Muscle layer of colon (tissue), 2 donors: ENCODE measurements at regions not wholly inside any gene's neighbourhood (a gene's known extent, or its start where the extent isn't known, plus 50 kb on each side); places are given as distances from the start of the nearest gene placed in this dataset.
"Not testable (repeated sequence)": the region's sequence is repeated elsewhere in the genome, so short reads cannot be mapped to it uniquely, and the experiment has no call there.

Experiments
- H3K27ac ChIP-seq: one replicate; pipeline ENCODE4 v1.7.0; 2013; ENCODE audit warnings: low read depth, mild to moderate bottlenecking, low read length, moderate library complexity
- H3K27me3 ChIP-seq, 2 donors: one replicate each; pipeline ENCODE4 v1.7.0; 2013; ENCODE audit warnings: low read length in 2 of 2, mild to moderate bottlenecking in 2 of 2; ENCODE audit not compliant: insufficient read depth in 2 of 2, control insufficient read depth in 1 of 2
- H3K36me3 ChIP-seq: one replicate; pipeline ENCODE4 v1.7.0; 2013; ENCODE audit warnings: mild to moderate bottlenecking, low read length; ENCODE audit not compliant: insufficient read depth
- H3K4me1 ChIP-seq: one replicate; pipeline ENCODE4 v1.7.0; 2013; ENCODE audit warnings: mild to moderate bottlenecking, low read length; ENCODE audit not compliant: insufficient read depth
- H3K4me3 ChIP-seq, 2 donors: one replicate each; pipeline ENCODE4 v1.7.0; 2013; ENCODE audit warnings: low read length in 2 of 2, low read depth in 1 of 2, mild to moderate bottlenecking in 1 of 2, moderate library complexity in 1 of 2
- H3K9ac ChIP-seq: one replicate; pipeline ENCODE4 v1.7.0; 2013; ENCODE audit warnings: low read length
- H3K9me3 ChIP-seq: one replicate; pipeline ENCODE4 v1.7.0; 2013; ENCODE audit warnings: mild to moderate bottlenecking, low read length
- donor health status: abdominal sarcoma.
- donor health status: Adenocarcinoma of cecum.

DNA sequence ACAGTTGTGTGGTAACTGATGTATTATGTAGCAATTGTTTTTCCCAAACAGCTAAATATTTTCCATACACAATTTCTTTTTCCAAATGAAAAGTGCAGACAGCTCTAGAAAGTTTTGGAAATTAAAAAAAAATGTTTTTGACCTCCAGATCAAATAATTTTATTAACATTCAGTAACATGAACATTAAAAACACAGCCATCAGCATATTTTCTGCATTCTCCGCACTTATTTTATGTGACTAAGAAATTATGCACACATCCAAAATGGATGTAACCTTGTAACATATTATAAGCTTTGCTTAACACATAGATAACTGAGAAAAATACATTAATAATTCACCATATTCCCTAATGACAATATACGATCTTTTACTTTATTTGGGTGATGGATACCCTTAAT is 224.6 kb downstream of the VGLL3 start:
- no peaks in the 10 kb centered on the region for H3K9me3 ChIP-seq
- H3K27ac ChIP-seq, result no peak overlapping the region
- H3K27me3 ChIP-seq, result no peaks in the 10 kb centered on the region
- H3K36me3 ChIP-seq, result no peaks in the 10 kb centered on the region
- H3K4me3 ChIP-seq, result no peak overlapping the region
- no peaks in the 10 kb centered on the region for H3K4me1 ChIP-seq
- no peak overlapping the region for H3K9ac ChIP-seq

DNA sequence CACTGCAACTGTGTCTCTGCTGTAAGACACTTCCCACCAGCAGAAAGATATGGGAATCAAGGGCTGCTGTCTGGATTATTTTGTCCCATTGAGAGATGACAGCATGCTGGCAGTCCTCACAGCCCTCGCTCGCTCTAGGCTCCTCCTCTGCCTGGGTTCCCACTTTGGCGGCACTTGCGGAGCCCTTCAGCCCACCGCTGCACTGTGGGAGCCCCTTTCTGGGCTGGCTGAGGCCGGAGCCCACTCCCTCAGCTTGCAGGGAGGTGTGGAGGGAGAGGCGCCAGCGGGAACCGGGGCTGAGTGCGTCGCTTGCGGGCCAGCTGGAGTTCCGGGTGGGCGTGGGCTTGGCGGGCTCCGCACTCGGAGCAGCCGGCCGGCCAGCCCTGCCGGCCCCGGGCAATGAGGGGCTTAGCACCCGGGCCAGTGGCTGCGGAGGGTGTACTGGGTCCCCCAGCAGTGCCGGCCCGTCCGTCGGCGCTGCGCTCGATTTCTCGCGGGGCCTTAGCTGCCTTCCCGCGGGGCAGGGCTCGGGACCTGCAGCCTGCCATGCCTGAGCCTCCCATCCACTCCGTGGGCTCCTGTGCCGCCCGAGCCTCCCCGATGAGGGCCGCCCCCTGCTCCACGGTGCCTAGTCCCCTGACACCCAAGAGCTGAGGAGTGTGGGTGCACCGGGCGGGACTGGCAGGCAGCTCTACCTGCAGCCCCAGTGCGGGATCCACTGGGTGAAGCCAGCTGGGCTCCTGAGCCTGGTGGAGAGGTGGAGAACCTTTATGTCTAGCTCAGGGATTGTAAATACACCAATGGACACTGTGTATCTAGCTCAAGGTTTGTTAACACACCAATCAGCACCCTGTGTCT is 233.4 kb downstream of the VGLL3 start:
- H3K36me3 ChIP-seq, H3K9me3 ChIP-seq, H3K4me1 ChIP-seq, H3K27ac ChIP-seq, H3K27me3 ChIP-seq, H3K9ac ChIP-seq, H3K4me3 ChIP-seq: not testable (repeated sequence)

DNA sequence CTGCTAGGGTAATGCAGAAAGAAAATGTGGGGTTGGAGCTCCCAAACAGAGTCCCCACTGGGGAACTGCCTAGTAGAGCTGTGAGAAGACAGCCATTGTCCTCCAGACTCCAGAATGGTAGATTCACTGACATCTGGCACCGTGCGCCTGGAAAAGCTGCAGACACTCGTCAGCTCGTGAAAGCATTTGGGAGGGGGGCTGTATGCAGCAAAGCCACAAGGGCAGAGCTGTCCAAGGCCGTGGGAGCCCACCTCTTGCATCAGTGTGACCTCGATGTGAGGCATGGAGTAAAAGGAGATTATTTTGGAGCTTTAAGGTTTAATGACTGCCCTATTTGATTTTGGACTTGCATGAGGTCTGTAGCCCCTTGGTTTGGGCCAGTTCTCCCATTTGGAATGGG is 242.9 kb downstream of the VGLL3 start:
- Histone ChIP-seq H3K36me3 (no peaks in the 10 kb centered on the region), H3K27me3 (no peaks in the 10 kb centered on the region), H3K9me3 (no peaks in the 10 kb centered on the region), H3K4me3 (no peak overlapping the region), H3K27ac (no peak overlapping the region), H3K4me1 (no peaks in the 10 kb centered on the region), H3K9ac (no peak overlapping the region)

GRCh38 chr3:86744051-86744450 is 246.9 kb downstream of the VGLL3 start:
- Histone ChIP-seq H3K4me1 (no peaks in the 10 kb centered on the region), H3K27ac (no peak overlapping the region), H3K36me3 (no peaks in the 10 kb centered on the region), H3K9me3 (no peaks in the 10 kb centered on the region), H3K9ac (no peak overlapping the region), H3K4me3 (no peak overlapping the region), H3K27me3 (no peaks in the 10 kb centered on the region)

- Histone ChIP-seq H3K4me3 (no peak overlapping the region), H3K36me3 (no peaks in the 10 kb centered on the region), H3K27me3 (no peaks in the 10 kb centered on the region), H3K27ac (no peak overlapping the region), H3K9ac (no peak overlapping the region), H3K4me1 (no peaks in the 10 kb centered on the region), H3K9me3 (no peaks in the 10 kb centered on the region)
These were observed 247.7 kb downstream of the VGLL3 start for GRCh38 chr3:86743233-86743632.

DNA sequence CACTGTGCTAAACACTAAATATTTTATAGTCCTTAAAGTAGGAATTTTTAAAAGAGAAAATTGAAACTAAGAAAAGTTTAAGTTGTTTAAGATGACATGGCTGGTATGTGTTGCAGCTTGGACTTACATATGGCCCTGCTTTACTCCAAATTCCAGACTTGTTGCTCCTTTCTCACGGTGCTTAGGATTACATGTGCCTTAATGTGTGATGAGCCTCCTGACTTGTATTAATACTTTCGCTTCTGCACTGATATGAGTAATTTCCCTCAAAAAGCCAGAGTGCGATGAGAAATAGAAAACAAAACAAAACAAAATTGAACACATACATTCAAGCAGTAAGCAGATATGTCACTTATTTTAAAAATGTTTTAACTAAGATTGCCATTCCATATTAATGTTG is 250.2 kb downstream of the VGLL3 start:
- Histone ChIP-seq H3K27ac (no peak overlapping the region), H3K4me3 (no peak overlapping the region), H3K27me3 (no peaks in the 10 kb centered on the region), H3K4me1 (no peaks in the 10 kb centered on the region), H3K36me3 (no peaks in the 10 kb centered on the region), H3K9ac (no peak overlapping the region), H3K9me3 (no peaks in the 10 kb centered on the region)

- no peak overlapping the region for H3K4me3 ChIP-seq
- H3K27ac ChIP-seq, result no peak overlapping the region
- no peak overlapping the region for H3K9ac ChIP-seq
- H3K9me3 ChIP-seq, result no peaks in the 10 kb centered on the region
- no peaks in the 10 kb centered on the region for H3K36me3 ChIP-seq
- no peaks in the 10 kb centered on the region for H3K4me1 ChIP-seq
- no peaks in the 10 kb centered on the region for H3K27me3 ChIP-seq
These were observed 251.7 kb downstream of the VGLL3 start for GRCh38 chr3:86739244-86739643.

DNA sequence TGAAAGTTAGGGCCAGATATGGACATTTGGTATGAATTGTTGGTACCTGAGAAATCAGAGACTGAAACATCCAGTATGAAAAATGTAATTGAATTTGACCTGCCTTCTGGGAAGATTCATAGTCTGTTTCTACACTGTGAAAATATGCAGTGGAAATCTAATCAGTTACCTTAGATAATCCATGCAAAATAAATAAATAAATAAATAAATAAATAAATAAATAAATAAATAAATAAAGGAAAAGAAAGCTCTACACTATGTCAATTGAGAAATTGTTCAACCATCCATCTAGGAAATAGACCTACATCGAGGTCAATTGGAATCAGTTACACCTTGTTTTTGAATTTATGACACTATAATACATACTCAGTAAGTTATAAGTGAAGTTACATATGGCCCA is 252.3 kb downstream of the VGLL3 start:
- Histone ChIP-seq H3K27ac (no peak overlapping the region), H3K4me3 (no peak overlapping the region), H3K9ac (no peak overlapping the region), H3K4me1 (no peaks in the 10 kb centered on the region), H3K9me3 (no peaks in the 10 kb centered on the region), H3K36me3 (no peaks in the 10 kb centered on the region), H3K27me3 (no peaks in the 10 kb centered on the region)

DNA sequence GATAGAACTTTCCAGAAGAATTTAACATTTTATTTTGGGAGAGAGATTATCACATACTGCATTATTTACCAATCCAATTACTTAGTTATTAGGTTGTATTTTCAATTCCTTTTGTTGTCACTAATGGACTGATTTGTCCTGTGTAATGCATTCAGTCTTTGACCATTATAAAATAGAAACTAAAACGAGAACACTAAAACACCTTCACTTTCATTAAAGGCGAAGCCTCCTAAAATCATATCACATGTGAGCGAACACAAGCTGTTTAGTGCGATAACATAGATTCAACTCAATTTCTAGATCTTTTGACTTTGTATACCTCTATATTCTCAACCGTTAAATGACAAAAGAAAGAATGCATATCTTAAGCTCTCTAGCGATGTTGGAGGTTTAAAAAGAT is 253.4 kb downstream of the VGLL3 start:
- no peak overlapping the region for H3K9ac ChIP-seq
- H3K27ac ChIP-seq, result no peak overlapping the region
- no peaks in the 10 kb centered on the region for H3K36me3 ChIP-seq
- no peaks in the 10 kb centered on the region for H3K27me3 ChIP-seq
- H3K4me1 ChIP-seq, result no peaks in the 10 kb centered on the region
- no peaks in the 10 kb centered on the region for H3K9me3 ChIP-seq
- H3K4me3 ChIP-seq, result no peak overlapping the region

- H3K9ac ChIP-seq, result no peak overlapping the region
- H3K9me3 ChIP-seq, result no peaks in the 10 kb centered on the region
- H3K4me3 ChIP-seq, result no peak overlapping the region
- no peaks in the 10 kb centered on the region for H3K4me1 ChIP-seq
- no peak overlapping the region for H3K27ac ChIP-seq
- H3K27me3 ChIP-seq, result no peaks in the 10 kb centered on the region
- H3K36me3 ChIP-seq, result no peaks in the 10 kb centered on the region
These were observed 257.7 kb downstream of the VGLL3 start for GRCh38 chr3:86733257-86733656.

- Histone ChIP-seq H3K9ac (no peak overlapping the region), H3K36me3 (no peaks in the 10 kb centered on the region), H3K27ac (no peak overlapping the region), H3K9me3 (no peaks in the 10 kb centered on the region), H3K27me3 (no peaks in the 10 kb centered on the region), H3K4me3 (no peak overlapping the region), H3K4me1 (no peaks in the 10 kb centered on the region)
These were observed 259.4 kb downstream of the VGLL3 start for GRCh38 chr3:86731501-86731901.

- H3K27me3 ChIP-seq, result no peaks in the 10 kb centered on the region
These were observed 267.5 kb downstream of the VGLL3 start for GRCh38 chr3:86723433-86723832.

More at GRCh38 chr3:86723433-86723832, 267.5 kb downstream of the VGLL3 start:
- no peaks in the 10 kb centered on the region for H3K36me3 ChIP-seq
- no peaks in the 10 kb centered on the region for H3K9me3 ChIP-seq
- no peaks in the 10 kb centered on the region for H3K4me1 ChIP-seq
- no peak overlapping the region for H3K4me3 ChIP-seq
- H3K27ac ChIP-seq, result no peak overlapping the region
- no peak overlapping the region for H3K9ac ChIP-seq
